ENCODE measurements at regions not wholly inside any gene's neighbourhood (a gene's known extent, or its start where the extent isn't known, plus 50 kb on each side); places are given as distances from the start of the nearest gene placed in this dataset.

GRCh38 chr5:25669645-25670401 lies 1025.0 kb upstream of the CDH10 start:
- TF ChIP-seq POU5F1 (IDR thresholded peaks at IDR 0.05; ENCODE audit: low read depth, low read length) (no peak), PHF8 (conservative IDR thresholded peaks at IDR 0.05; ENCODE audit: low read depth, low read length) (no peak)

Measured in H1 (cell line).